HG03103 (cell line): ENCODE measurements at regions not wholly inside any gene's neighbourhood (a gene's known extent, or its start where the extent isn't known, plus 50 kb on each side); places are given as distances from the start of the nearest gene placed in this dataset.

Experiments
- ATAC-seq: cut with Tn5 transposase; IDR thresholded peaks from one replicate; pipeline ENCODE4 v1.9.1; 2021; ENCODE audit warnings: low read depth; ENCODE audit not compliant: unreplicated experiment

DNA sequence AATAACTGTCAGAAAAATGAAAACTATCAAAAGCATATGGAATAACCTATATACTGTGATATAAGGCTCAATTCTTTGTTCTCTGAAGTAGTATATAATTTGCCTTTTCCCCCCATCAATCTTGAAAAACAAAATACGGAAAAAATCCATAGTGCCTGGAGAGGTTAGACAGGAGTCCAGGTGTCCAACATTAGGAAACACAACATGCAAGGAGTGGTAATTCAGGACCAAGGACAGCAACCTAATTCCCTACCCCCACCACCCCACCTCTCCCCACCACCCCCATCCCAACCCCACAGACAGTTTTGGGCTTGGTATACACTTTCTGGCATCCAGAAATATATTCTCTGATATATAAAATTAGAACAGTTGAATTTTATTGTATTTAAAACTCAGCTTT, 55.1 kb upstream of the SLC25A26 start:
- ATAC-seq = no peak

DNA sequence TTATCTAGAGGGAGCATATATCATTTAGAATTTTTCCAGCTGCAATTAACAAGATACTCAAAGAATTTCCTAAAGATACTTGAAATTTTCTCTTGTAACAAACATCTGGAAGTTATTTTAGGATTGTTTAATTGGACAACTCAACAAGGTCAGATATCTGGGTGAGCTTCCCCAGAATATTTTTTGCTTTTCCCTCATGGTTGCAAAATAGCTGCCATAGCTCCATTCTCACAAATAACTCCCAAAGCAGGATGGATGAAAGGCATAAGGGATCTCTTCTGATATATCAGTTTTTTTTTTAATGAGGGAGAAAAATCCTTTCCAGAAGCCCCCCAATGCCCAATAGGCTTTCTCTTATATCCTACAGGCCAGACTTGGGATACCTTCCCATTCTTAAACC, 56.6 kb upstream of the SLC25A26 start:
- ATAC-seq = no peak

DNA sequence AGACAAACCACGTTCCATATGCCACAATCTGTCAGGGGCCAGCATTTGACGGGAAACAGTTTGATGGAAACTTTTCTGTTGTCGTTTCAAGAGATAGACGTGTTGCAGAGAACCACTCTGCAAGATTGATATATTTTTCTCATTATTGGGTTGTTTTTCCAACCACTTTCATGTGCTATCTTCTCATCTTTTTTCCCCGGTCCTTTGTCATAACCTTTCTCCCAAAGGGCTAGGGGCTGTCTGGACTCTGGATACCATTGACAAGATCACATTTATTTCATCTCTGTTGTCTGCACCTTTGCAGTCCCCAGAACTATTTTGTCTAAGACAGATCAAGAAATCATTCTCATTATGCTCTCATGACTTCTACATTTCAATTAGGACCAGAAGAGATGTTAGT, 57.6 kb upstream of the SLC25A26 start:
- no peak for ATAC-seq

DNA sequence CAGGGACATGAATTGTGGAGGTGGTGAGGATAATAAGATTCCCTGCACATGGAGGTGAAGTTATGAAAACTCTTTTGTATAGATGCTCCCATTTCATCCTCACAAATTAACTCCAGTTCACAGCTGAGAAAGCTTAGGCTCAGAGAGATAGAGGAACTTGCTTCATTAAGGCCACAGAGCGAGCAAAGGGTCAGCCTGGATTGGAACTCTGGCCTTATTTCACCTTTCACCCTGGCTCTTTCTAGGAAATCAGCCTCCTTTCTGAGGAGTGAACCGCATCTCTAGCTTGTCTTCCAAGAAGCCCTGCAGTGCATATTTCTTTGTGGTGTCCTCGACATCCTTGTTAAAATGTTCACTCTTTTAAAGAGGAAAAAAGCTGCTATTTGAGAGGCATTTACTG, 58.0 kb upstream of the SLC25A26 start:
- ATAC-seq = no peak

DNA sequence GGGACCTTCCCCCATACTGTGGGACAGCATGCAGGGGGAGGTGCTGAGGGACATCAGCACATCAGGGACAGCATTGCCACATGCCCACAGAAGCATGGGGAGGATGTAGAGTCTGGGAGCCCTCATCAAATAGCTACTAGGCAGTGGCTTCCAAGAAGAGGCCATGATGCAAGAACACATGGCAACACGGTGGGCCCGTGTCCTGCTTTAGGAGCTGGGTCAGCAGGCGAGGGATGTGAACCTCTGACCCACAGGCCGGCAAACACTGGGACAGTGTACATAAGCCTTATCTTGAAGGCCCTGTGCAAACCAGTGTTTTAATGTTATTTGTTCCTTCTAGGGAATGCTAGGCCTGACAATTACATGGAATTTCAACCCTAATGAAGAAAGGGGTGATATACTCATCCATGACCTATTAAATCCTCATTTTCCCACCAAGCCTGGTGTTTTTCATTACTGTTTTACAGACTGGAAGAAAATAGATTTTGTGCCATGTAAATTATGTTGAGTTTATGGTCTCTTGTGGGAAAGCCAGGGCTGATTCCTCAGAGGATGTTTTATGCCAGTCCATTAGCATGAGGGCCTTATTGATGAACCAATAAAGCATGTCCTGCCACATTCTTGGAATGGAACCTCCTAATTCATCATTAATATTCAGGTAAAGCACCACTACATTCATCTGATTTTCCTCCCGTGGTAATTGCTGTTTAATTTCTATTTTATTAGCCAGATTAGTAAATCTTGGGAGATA, 61.7 kb upstream of the SLC25A26 start:
- ATAC-seq = no peak

DNA sequence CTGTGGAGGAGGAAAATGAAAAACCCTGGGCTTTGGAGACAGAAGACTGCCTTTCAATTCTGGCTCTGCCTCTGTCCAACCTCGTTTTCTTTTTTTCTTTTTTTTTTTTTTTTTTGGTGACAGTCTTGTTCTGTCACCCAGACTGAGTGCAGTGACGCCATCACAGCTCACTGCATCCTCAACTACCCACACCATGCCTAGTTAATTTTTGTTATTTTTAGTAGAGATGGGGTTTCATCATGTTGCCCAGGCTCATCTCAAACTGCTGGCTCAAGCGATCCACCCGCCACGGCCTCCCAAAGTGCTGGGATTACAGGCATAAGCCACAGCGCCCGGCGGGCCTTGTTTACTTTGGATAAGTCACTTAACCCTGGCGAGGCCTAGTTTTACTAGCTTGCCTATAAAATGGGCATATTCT, 66.3 kb upstream of the SLC25A26 start:
- no peak for ATAC-seq

DNA sequence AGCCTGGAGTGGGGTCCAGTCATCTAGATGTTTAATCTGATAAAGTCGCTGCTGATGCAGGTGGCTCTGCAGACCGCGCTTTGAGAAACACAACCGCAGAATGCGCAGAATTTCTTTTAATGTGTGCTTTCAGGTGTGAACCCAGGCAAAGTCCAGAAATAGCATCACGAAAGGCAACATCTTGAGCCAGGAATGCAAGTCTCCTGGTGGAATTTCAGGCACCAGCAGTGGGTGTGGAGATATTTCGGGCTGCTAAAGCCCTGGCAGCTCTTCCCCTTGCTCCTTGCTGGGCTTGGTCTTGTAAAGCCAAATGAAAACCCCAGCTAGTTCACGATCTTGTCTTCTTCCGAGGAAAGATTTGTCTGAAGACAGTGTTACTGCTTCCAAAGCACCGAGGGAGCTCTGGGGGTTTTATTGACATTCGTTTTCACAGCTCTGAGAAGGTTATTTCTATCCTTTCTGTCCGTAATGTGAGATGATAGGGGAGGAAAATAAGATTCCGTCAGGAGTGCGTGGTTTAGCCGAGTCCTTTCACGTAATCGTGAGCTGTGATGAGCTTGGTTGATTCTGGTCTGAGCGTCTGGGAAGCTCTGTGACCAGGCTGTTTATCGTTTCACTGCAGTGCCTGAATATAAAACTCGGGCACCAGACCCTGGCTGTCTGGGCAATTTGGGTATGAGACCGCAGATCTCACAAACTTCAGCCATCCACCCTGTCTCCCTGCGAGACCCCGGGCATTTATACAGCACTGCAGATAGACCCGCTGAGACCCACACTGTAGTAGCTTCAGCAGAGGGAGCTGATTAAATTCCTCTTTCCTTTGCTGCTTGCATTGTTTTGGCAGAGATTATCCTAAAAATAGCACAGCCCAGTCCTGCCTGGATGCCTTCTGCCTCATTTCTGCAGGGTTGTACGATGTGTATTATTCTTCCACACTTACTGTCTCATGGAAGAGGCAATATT, 67.0 kb upstream of the SLC25A26 start:
- ATAC-seq = no peak

DNA sequence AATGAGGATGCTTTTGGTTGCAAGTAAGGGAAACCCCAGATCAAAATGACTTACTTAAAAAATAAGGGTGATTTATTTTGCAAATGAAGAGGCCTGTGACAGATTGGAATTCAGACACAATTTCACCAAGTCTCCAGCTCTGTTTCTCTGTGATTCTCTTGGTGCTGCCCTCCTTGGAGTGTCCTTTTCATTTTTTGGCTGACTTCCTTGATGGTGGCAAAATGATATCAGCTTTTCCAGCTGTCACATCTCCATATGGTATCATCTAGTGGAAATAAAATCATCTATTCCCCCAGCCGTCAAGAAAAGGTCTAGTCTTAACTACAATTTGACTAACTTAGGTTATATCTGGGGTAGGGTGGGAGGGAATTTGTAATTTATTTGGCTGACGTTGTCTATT, 68.5 kb upstream of the SLC25A26 start:
- ATAC-seq = no peak

DNA sequence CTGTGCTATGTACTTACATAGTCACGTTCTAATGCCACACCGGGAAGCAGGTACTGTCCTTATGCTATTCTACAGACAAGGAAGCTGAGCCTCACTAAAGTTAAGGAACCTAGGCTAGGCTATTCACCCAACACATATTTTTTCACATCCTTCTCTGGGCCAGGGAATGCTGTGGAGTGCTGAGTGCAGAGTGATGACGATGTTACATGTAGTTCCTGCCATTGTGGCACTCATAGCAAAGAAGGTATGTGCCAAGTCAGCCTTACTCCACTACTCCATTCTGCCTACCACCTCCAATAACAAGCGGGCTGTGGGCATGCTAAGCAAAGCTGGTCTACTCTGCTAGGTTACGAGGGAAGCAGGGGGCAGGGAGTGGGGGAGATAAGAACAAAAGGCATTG, 69.8 kb upstream of the SLC25A26 start:
- no peak for ATAC-seq

DNA sequence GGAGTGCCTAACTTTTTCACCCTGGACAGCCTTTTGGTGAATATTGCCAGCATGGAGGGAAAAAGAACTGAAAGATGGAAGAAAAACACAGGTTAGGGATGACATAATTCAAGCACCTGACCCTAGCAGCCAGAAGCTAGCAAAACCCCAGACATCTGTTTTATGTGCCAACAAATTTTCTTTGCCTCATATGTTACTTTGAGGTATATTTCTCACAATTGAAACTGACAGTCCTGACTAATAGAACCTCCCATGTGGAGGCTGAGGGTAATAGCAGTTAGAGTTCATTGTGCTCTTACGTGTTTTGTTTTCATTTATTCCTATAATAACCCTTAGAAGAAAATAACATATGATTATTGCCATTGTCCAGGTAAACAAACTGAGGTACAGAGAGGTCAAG, 71.5 kb upstream of the SLC25A26 start:
- ATAC-seq = no peak

DNA sequence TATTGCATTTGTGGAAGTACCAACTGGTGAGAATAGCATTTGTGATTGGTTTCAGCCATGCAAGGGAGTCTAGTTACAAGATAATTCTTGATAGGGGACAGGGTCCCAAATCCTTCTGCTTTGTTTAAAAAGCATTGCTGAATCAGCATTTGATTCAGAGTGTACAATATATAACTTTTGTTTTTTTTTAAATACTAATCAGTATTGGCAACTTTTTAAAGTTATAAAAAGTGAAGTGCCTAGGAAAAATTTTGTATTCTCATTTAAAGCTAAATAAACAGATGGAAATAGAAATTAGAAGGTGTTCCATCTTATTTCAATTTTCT, 75.4 kb upstream of the SLC25A26 start:
- ATAC-seq = no peak

DNA sequence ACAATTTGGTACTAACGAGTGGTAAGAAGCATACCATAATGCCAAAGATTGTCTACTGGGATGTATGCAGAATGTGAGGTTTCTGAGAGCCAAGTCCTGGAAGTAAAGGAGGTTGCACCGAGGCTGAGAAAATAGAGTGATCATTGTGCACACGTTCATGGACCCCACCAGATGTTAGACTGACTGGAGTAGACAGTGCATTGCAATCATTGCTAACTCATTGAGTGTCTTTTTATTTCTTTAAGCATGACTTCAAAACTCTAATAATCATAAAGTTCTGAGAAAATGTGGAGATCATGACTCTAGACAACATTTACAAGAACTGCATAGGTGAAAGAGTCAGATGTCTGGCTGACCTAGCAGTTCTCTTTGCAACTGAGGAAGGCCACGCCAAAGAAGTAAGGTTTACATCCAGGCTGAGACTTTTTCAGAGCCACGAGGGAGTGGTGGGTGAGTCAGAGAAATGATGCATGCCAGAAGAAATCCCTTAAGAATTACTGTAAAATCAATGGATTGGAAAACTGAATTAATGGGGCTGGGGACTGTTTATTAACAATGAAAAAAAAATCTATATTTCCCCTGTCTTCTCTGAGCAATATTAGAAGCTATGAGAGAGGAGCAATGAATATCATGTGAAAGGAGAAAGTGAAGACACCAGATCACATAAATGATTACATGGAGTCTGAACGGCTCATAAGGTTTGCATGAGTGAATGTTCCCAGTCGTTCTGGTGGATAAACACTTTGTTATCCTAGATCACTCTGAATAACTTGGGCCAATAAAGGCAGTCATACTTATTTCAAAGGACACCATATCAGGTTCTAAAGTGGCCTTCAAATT, 76.0 kb upstream of the SLC25A26 start:
- ATAC-seq = no peak

DNA sequence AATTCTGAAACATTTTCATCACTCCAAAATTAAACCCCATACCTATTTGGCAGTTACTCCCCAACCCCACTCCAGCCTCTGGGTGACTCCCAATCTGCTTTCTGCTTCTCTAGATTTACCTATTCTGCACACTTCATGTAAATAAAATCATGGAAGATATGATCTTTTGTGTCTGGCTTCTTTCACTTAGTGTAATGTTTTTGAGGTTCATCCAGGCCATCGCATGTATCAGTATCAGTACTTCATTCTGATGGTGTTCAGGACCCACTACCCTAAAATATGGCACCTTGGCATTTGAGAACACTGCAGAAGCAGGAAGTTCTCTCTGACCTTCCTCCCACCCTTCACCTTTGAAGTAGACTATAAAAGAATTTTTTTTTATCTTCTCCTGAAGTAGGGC, 78.7 kb upstream of the SLC25A26 start:
- no peak for ATAC-seq

DNA sequence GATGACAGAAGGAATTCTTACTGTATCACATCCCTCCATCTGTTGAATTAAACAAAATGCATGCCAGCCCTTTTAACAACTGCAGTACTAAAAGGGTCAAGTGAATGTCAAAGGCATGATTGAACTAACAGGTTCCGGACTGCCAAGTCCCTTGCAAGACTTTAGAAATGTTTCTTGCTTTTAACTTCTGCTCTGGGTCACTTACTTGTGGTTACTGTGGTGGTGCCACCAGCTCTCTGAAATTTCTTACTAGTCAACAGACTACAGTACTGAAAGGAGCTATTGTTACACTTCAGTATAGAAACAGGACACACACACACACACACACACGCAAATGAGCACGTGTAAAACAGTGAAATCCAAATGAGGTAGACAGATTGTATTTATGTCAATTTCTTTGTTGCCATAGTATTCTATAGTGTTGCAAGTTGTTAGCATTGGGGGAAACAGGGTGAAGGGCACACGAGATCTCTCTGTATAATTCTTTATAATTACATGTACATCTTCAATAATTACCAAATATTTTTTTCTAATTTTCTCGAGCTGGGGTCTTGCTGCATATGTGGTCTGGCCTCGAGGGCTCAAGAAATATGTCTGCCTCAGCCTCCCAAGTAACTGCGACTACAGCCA, 79.9 kb upstream of the SLC25A26 start:
- peak; percentile 49 for ATAC-seq

DNA sequence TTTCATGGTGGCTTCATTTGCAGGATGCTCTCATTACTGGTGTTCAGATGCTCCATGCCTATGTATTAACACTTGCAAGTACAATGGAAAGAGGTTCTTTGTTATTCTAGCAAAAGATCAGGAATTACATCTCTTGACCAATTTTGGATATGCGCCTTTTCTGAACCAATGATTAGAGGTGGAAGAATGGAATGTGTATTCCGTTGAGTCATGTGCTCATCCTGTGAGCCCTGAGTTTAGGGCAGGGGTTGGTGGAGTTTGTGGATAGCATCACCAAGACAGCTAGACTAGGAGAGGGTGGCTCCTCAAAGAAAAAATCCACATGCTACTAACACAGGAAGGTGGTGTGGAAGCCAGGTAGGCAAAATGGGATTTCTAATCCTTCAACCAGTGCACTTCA, 80.7 kb upstream of the SLC25A26 start:
- no peak for ATAC-seq

DNA sequence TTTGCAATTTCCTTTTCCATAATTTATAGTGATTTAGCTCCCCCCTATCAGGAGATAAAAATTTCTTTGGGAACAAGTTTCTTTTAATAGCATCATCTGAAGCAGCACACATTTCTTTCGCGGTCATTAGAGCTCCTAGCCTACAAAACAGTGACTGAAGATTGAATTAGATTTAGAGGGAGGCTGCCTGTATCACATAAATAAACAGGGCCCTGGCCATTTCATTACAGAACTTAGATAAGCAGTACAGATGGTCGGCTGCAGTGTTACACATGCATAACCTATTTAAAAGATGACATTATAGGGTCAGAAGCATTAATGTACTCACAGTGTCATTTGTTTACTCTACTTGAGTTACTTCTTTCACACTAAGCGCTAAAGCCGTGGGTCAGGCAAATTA, 81.4 kb upstream of the SLC25A26 start:
- ATAC-seq = no peak

DNA sequence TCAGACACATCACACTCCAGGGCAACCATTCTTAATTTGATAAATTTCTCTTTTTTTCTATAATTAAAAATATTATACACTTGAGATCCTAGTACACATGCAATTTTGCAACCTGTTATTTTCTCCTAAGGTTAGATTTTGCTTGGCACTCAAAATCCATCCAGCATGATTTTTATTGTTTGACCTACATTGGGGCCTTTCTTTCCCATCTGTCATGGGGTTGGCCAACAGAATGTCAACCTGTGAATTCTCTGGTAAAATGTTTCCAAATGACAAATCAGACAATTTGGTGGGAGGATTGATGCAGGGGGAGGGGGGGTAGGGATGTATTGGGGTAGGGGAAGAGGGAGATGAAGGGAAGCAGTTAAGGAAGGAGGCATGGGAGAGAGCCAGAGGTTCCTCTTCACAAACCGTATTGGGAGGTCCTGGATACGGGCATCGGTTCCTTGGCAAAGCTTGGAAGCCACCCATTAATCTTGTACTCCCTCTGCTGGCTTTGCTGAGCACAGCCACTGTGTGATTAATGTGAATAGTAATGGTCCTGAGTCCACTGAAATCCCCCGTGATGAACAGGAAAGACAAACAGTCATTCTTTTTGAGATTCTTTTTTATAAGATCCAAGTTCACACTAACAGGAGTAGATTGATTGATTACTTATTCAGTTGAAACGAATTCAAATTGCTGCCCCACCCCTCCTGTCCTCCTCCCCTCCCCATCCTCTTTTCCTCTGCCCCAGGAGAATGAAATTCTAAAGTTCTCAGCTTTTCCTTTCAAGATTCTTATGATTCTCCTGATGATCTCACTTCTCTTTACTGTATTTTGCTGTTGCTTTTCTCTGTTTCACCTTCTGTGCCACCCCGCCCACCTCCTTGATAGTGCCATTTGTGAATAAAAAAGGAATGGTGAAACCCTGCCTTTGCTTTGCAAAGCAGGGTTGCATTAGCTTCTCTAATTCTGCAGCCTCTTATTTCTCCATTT, 82.2 kb upstream of the SLC25A26 start:
- no peak for ATAC-seq

DNA sequence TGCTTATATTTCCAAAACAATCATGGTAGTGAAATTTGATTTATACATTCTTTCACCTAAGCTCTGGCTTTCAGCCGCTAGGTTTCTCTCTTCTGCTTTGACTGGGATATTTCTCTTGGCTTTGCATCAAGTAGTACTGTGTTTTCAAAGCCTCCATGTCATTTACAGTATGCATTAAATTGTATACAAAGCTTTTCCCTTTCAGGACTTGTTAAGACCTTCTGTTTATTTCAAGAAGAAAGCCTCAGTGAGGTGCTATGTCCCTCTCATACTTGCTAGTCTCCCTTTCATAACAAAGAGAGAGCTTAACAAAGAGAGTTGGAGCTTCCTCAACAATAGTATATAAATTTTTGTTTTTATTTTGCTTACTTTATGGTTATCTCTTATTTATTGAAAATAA, 84.2 kb upstream of the SLC25A26 start:
- no peak for ATAC-seq

DNA sequence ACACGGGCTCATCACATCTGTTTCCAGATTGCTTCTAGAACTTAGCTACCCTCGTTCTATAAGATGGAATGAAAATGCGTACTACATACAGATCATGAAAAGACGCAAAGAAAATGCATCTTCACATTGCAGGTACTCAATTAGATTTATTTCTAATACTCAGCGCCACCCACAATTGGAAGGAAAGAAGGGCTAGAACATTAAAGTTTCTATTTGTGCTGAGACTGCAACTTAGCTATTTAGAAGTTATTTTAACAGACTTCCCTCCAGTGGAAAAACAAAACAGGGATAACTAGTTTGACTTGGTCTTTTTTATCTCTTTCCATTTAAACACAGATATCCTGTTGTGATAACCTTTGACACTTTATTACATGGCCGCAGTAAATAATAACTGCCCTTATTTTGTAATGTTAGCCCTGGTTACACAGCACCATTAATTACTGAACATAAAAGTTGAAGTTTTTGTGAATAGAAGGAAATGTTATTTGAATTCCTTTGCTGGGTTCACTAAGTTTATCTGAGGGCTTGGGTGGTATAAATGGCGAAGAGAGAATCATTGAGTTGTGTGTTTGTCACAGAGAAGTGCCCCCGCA, 86.9 kb upstream of the SLC25A26 start:
- ATAC-seq = no peak
